GM21447 (cell line): ENCODE measurements at regions not wholly inside any gene's neighbourhood (a gene's known extent, or its start where the extent isn't known, plus 50 kb on each side); places are given as distances from the start of the nearest gene placed in this dataset.

Source experiments
- ATAC-seq: cut with Tn5 transposase; IDR thresholded peaks from one replicate; pipeline ENCODE4 v1.9.1; 2021; ENCODE audit not compliant: unreplicated experiment

- no peak for ATAC-seq
These were observed 315.0 kb upstream of the CAMK1G start for GRCh38 chr1:209268479-209268878.

GRCh38 chr1:209276321-209276720, 307.2 kb upstream of the CAMK1G start:
- no peak for ATAC-seq

GRCh38 chr1:209277662-209278061, 305.9 kb upstream of the CAMK1G start:
- ATAC-seq, result no peak

GRCh38 chr1:209291715-209292114, 291.8 kb upstream of the CAMK1G start:
- no peak for ATAC-seq

GRCh38 chr1:209302779-209303568, 280.5 kb upstream of the CAMK1G start:
- ATAC-seq, result no peak

- no peak for ATAC-seq
These were observed 279.3 kb upstream of the CAMK1G start for GRCh38 chr1:209304166-209304565.

GRCh38 chr1:209305221-209305954, 278.1 kb upstream of the CAMK1G start:
- ATAC-seq, result no peak

- no peak for ATAC-seq
These were observed 275.7 kb upstream of the CAMK1G start for GRCh38 chr1:209307846-209308245.

GRCh38 chr1:209309198-209309597, 274.3 kb upstream of the CAMK1G start:
- ATAC-seq, result no peak

GRCh38 chr1:209311770-209312169, 271.7 kb upstream of the CAMK1G start:
- no peak for ATAC-seq

- ATAC-seq, result no peak
These were observed 266.6 kb upstream of the CAMK1G start for GRCh38 chr1:209316929-209317328.

- no peak for ATAC-seq
These were observed 265.1 kb upstream of the CAMK1G start for GRCh38 chr1:209318181-209319056.

- ATAC-seq, result no peak
These were observed 264.5 kb upstream of the CAMK1G start for GRCh38 chr1:209319057-209319432.

GRCh38 chr1:209319549-209319948, 264.0 kb upstream of the CAMK1G start:
- no peak for ATAC-seq

- ATAC-seq, result no peak
These were observed 259.8 kb upstream of the CAMK1G start for GRCh38 chr1:209323743-209324142.

GRCh38 chr1:209324901-209325871, 258.3 kb upstream of the CAMK1G start:
- ATAC-seq, result no peak

GRCh38 chr1:209326076-209326475, 257.4 kb upstream of the CAMK1G start:
- no peak for ATAC-seq

- no peak for ATAC-seq
These were observed 256.7 kb upstream of the CAMK1G start for GRCh38 chr1:209326831-209327230.

GRCh38 chr1:209328196-209328595, 255.3 kb upstream of the CAMK1G start:
- no peak for ATAC-seq

- peak; percentile 89 for ATAC-seq
These were observed 248.3 kb upstream of the CAMK1G start for GRCh38 chr1:209335178-209335577.
